ENCODE measurements at regions not wholly inside any gene's neighbourhood (a gene's known extent, or its start where the extent isn't known, plus 50 kb on each side); places are given as distances from the start of the nearest gene placed in this dataset.
"Not testable (repeated sequence)": the region's sequence is repeated elsewhere in the genome, so short reads cannot be mapped to it uniquely, and the experiment has no call there.

GRCh38 chr1:59201341-59201740 lies 95.6 kb upstream of the FGGY start:
- no peak for DNase-seq (ENCODE audit: low read depth)
- Histone ChIP-seq H3K4me3 (ENCODE audit: low read depth, low read length) (no peak overlapping the region), H3K27me3 (ENCODE audit: control insufficient read depth, insufficient read depth, low read length) (no peaks in the 10 kb centered on the region), H3K36me3 (ENCODE audit: control insufficient read depth, insufficient read depth, low read length) (no peaks in the 10 kb centered on the region)
- TF ChIP-seq CTCF (IDR thresholded peaks at IDR 0.05; ENCODE audit: insufficient read depth, low read length, poor library complexity, severe bottlenecking) = no peak

- no peak for DNase-seq (ENCODE audit: low read depth)
- no peak for TF ChIP-seq CTCF (IDR thresholded peaks at IDR 0.05; ENCODE audit: insufficient read depth, low read length, poor library complexity, severe bottlenecking)
- Histone ChIP-seq H3K4me3 (ENCODE audit: low read depth, low read length) (no peak overlapping the region), H3K27me3 (ENCODE audit: control insufficient read depth, insufficient read depth, low read length) (no peaks in the 10 kb centered on the region), H3K36me3 (ENCODE audit: control insufficient read depth, insufficient read depth, low read length) (no peaks in the 10 kb centered on the region)
Observed at GRCh38 chr1:59202455-59202854, 94.4 kb upstream of the FGGY start.

- DNase-seq (ENCODE audit: low read depth) = no peak
- no peak for TF ChIP-seq CTCF (IDR thresholded peaks at IDR 0.05; ENCODE audit: insufficient read depth, low read length, poor library complexity, severe bottlenecking)
- H3K4me3 ChIP-seq (ENCODE audit: low read depth, low read length) = no peak overlapping the region
- H3K36me3 ChIP-seq (ENCODE audit: control insufficient read depth, insufficient read depth, low read length) = no peaks in the 10 kb centered on the region
- no peaks in the 10 kb centered on the region for H3K27me3 ChIP-seq (ENCODE audit: control insufficient read depth, insufficient read depth, low read length)
Observed at GRCh38 chr1:59204001-59204400, 92.9 kb upstream of the FGGY start.

- not testable (repeated sequence) for H3K36me3 ChIP-seq (ENCODE audit: control insufficient read depth, insufficient read depth, low read length); H3K27me3 ChIP-seq (ENCODE audit: control insufficient read depth, insufficient read depth, low read length); H3K4me3 ChIP-seq (ENCODE audit: low read depth, low read length); DNase-seq (ENCODE audit: low read depth)
Observed at GRCh38 chr1:59206616-59207015, 90.3 kb upstream of the FGGY start.

GRCh38 chr1:59210430-59210829 lies 86.5 kb upstream of the FGGY start:
- not testable (repeated sequence) for H3K36me3 ChIP-seq (ENCODE audit: control insufficient read depth, insufficient read depth, low read length); H3K27me3 ChIP-seq (ENCODE audit: control insufficient read depth, insufficient read depth, low read length); DNase-seq (ENCODE audit: low read depth); H3K4me3 ChIP-seq (ENCODE audit: low read depth, low read length)

GRCh38 chr1:59212706-59213105 lies 84.2 kb upstream of the FGGY start:
- Histone ChIP-seq H3K36me3 (ENCODE audit: control insufficient read depth, insufficient read depth, low read length) (no peaks in the 10 kb centered on the region), H3K27me3 (ENCODE audit: control insufficient read depth, insufficient read depth, low read length) (no peaks in the 10 kb centered on the region), H3K4me3 (ENCODE audit: low read depth, low read length) (no peak overlapping the region)
- DNase-seq (ENCODE audit: low read depth) = no peak
- no peak for TF ChIP-seq CTCF (IDR thresholded peaks at IDR 0.05; ENCODE audit: insufficient read depth, low read length, poor library complexity, severe bottlenecking)

GRCh38 chr1:59214248-59215208 lies 82.4 kb upstream of the FGGY start:
- no peak overlapping the region for H3K4me3 ChIP-seq (ENCODE audit: low read depth, low read length)
- TF ChIP-seq CTCF (IDR thresholded peaks at IDR 0.05; ENCODE audit: insufficient read depth, low read length, poor library complexity, severe bottlenecking) = no peak
- no peaks in the 10 kb centered on the region for H3K27me3 ChIP-seq (ENCODE audit: control insufficient read depth, insufficient read depth, low read length)
- DNase-seq (ENCODE audit: low read depth) = no peak
- no peaks in the 10 kb centered on the region for H3K36me3 ChIP-seq (ENCODE audit: control insufficient read depth, insufficient read depth, low read length)

All from kidney epithelial cell (primary cell).